ENCODE measurements at regions not wholly inside any gene's neighbourhood (a gene's known extent, or its start where the extent isn't known, plus 50 kb on each side); places are given as distances from the start of the nearest gene placed in this dataset.

GRCh38 chr4:63269156-63269555 is 1140.1 kb downstream of the TECRL start (continued):
- TF ChIP-seq CREM (IDR thresholded peaks at IDR 0.05; ENCODE audit: low read depth) (no peak), CBX5 (IDR thresholded peaks at IDR 0.05; ENCODE audit: low read depth) (no peak), YBX1 (IDR thresholded peaks at IDR 0.05) (no peak), MEF2A (IDR thresholded peaks at IDR 0.05; ENCODE audit: insufficient read depth, low read depth, low read length) (no peak), KAT2A (conservative IDR thresholded peaks at IDR 0.05; ENCODE audit: control insufficient read depth, low read depth, low read length) (no peak), FOXM1 (IDR thresholded peaks at IDR 0.05; ENCODE audit: low read depth, low read length) (no peak), FOXK2 (IDR thresholded peaks at IDR 0.05) (no peak)

- intact Hi-C loops (cut with micrococcal nuclease; ENCODE audit: unreplicated experiment) (no loop called here), in situ Hi-C loops (cut with MboI) (no loop called here)
- no peaks in the 10 kb centered on the region for H3K9me3 ChIP-seq (replicated peaks; ENCODE audit: control insufficient read depth, insufficient read depth, low read length)
- no peaks in the 10 kb centered on the region for H3K4me1 ChIP-seq (ENCODE audit: control insufficient read depth, insufficient read depth, low read length)
- WGBS (ENCODE audit: insufficient coverage, insufficient replicate concordance, low lambda C conversion rate, missing lambda C conversion rate), result 5% methylated on average over 1 of the region's 1 CpG
- H3K4me2 ChIP-seq (ENCODE audit: control insufficient read depth, insufficient read depth), result no peak overlapping the region
- H4K20me1 ChIP-seq (ENCODE audit: control insufficient read depth, insufficient read depth), result no peaks in the 10 kb centered on the region
- no peak overlapping the region for H3K4me3 ChIP-seq
- no peaks in the 10 kb centered on the region for H3K36me3 ChIP-seq (ENCODE audit: control insufficient read depth in 2 of 2, insufficient read depth in 2 of 2, low read length in 1 of 2)
- ATAC-seq (no peak), DNase-seq (ENCODE audit: low read depth, low spot score) (no peak), FAIRE-seq (no peak)
- ChIA-PET POLR2A (no interaction called here), CTCF (no interaction called here), SMC1A (ENCODE audit: uncharacterized antibody, unreplicated experiment) (no interaction called here), RAD21 (ENCODE audit: unreplicated experiment) (no interaction called here)
- H3K9ac ChIP-seq (ENCODE audit: control insufficient read depth, insufficient read depth, low read length), result no peak overlapping the region
- H3K27me3 ChIP-seq (replicated peaks in 1 of 2; ENCODE audit: control insufficient read depth in 2 of 2, insufficient read depth in 2 of 2, low read length in 1 of 2), result no peaks in the 10 kb centered on the region
- no peak for TF ChIP-seq PML (IDR thresholded peaks at IDR 0.05; ENCODE audit: low read length)
- TF ChIP-seq YBX1 (IDR thresholded peaks at IDR 0.05), result no peak
- TF ChIP-seq SIX5 (IDR thresholded peaks at IDR 0.05; ENCODE audit: low read depth, low read length, severe bottlenecking), result no peak
- TF ChIP-seq RAD51 (IDR thresholded peaks at IDR 0.05), result no peak
- TF ChIP-seq MLLT1 (IDR thresholded peaks at IDR 0.05), result no peak
- TF ChIP-seq TCF7 (IDR thresholded peaks at IDR 0.05; ENCODE audit: borderline replicate concordance), result no peak
- no peak for TF ChIP-seq STAT1 (conservative IDR thresholded peaks at IDR 0.05)
- no peak for TF ChIP-seq E2F8 (IDR thresholded peaks at IDR 0.05; ENCODE audit: low read depth, partially characterized antibody)
- no peak for TF ChIP-seq DPF2 (IDR thresholded peaks at IDR 0.05)
- no peak for TF ChIP-seq RFX5 (IDR thresholded peaks at IDR 0.05; ENCODE audit: low read depth, low read length)
- no peak for TF ChIP-seq EP300 (IDR thresholded peaks at IDR 0.05; ENCODE audit: borderline replicate concordance in 1 of 2, control insufficient read depth in 1 of 2, low read depth in 2 of 2, low read length in 2 of 2)
- no peak for TF ChIP-seq TARDBP (IDR thresholded peaks at IDR 0.05; ENCODE audit: borderline replicate concordance)
- no peak for TF ChIP-seq ELK1 (IDR thresholded peaks at IDR 0.05; ENCODE audit: low read depth, low read length)
- TF ChIP-seq EZH2 (IDR thresholded peaks at IDR 0.05; ENCODE audit: borderline replicate concordance, control insufficient read depth, low read depth, low read length), result no peak
- BruUV-seq (replicated peaks), result no TSS peak
- H3K27ac ChIP-seq (ENCODE audit: control insufficient read depth, insufficient read depth), result no peak overlapping the region
- no peaks in the 10 kb centered on the region for H3K79me2 ChIP-seq (ENCODE audit: control insufficient read depth, insufficient read depth, low read length)
- no peak overlapping the region for H2AFZ ChIP-seq (ENCODE audit: control insufficient read depth, low read depth, low read length)
Measured at GRCh38 chr4:63233671-63234070, 1175.6 kb downstream of the TECRL start.

All from GM12878 (cell line).